ENCODE measurements at regions not wholly inside any gene's neighbourhood (a gene's known extent, or its start where the extent isn't known, plus 50 kb on each side); places are given as distances from the start of the nearest gene placed in this dataset.
A peak's percentile ranks its signal among the peaks of the same experiment; 100 is the strongest.

- no peak for DNase-seq
Observed at GRCh38 chr12:43294916-43295315, 257.1 kb downstream of the ADAMTS20 start.

GRCh38 chr12:43294147-43294546 lies 257.9 kb downstream of the ADAMTS20 start:
- no peak for DNase-seq

- DNase-seq, result no peak
Observed at GRCh38 chr12:43293396-43293795, 258.6 kb downstream of the ADAMTS20 start.

GRCh38 chr12:43292699-43293098 lies 259.3 kb downstream of the ADAMTS20 start:
- DNase-seq, result peak in 1 of 51 donors; percentile 1

- DNase-seq, result no peak
Observed at GRCh38 chr12:43291516-43291915, 260.5 kb downstream of the ADAMTS20 start.

- no peak for DNase-seq
Observed at GRCh38 chr12:43290836-43291235, 261.2 kb downstream of the ADAMTS20 start.

- DNase-seq, result no peak
Observed at GRCh38 chr12:43289426-43289801, 262.6 kb downstream of the ADAMTS20 start.

GRCh38 chr12:43288671-43289425 lies 263.2 kb downstream of the ADAMTS20 start:
- DNase-seq, result no peak

GRCh38 chr12:43287706-43288383 lies 264.2 kb downstream of the ADAMTS20 start:
- DNase-seq, result no peak

GRCh38 chr12:43286986-43287385 lies 265.0 kb downstream of the ADAMTS20 start:
- no peak for DNase-seq

GRCh38 chr12:43285159-43285598 lies 266.8 kb downstream of the ADAMTS20 start:
- DNase-seq, result no peak

GRCh38 chr12:43284486-43285158 lies 267.4 kb downstream of the ADAMTS20 start:
- DNase-seq, result no peak

GRCh38 chr12:43283206-43283605 lies 268.8 kb downstream of the ADAMTS20 start:
- no peak for DNase-seq

GRCh38 chr12:43282106-43282505 lies 269.9 kb downstream of the ADAMTS20 start:
- DNase-seq, result no peak

- DNase-seq, result no peak
Observed at GRCh38 chr12:43281563-43281962, 270.4 kb downstream of the ADAMTS20 start.

GRCh38 chr12:43278541-43278832 lies 273.5 kb downstream of the ADAMTS20 start:
- no peak for DNase-seq

GRCh38 chr12:43277651-43278540 lies 274.1 kb downstream of the ADAMTS20 start:
- no peak for DNase-seq

- DNase-seq, result no peak
Observed at GRCh38 chr12:43273467-43273866, 278.5 kb downstream of the ADAMTS20 start.

GRCh38 chr12:43271659-43272058 lies 280.3 kb downstream of the ADAMTS20 start:
- DNase-seq, result no peak

GRCh38 chr12:43267818-43268217 lies 284.2 kb downstream of the ADAMTS20 start:
- no peak for DNase-seq

GRCh38 chr12:43261701-43262100 lies 290.3 kb downstream of the ADAMTS20 start:
- DNase-seq, result no peak
